Skeletal muscle cell (primary cell): ENCODE measurements at regions not wholly inside any gene's neighbourhood (a gene's known extent, or its start where the extent isn't known, plus 50 kb on each side); places are given as distances from the start of the nearest gene placed in this dataset.

Experiments used
- DNase-seq: peaks from one replicate; pipeline ENCODE4 v3.0.0-alpha.2; 2010; ENCODE audit warnings: low read depth
- H3K4me3 ChIP-seq: 2 replicates; pipeline ENCODE4 v1.5.1; 2011; ENCODE audit warnings: low read depth, mild to moderate bottlenecking, control low read depth, low read length, moderate library complexity

- no peak for DNase-seq
- H3K4me3 ChIP-seq, result no peak overlapping the region
Observed at GRCh38 chr20:39563349-39563748, 601.2 kb downstream of the DHX35 start.

DNA sequence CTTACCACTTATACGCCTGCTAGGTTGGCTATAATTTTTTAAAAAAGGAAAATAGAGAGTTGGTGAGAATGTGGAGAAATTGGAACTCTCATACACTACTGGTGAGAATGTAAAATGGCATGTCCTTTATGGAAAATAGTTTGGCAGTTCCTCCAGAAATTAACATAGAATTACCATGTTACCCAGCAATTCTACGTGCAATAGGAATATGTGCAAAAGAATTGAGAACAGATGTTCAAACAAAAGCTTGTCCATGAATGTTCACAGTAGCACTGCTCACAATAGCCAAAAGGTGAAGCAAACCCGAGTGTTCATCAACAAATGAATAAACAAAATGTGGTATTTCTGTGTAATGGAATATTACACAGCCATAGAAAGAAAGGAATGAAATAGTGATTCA is 592.2 kb downstream of the DHX35 start:
- DNase-seq, result no peak
- no peak overlapping the region for H3K4me3 ChIP-seq

DNA sequence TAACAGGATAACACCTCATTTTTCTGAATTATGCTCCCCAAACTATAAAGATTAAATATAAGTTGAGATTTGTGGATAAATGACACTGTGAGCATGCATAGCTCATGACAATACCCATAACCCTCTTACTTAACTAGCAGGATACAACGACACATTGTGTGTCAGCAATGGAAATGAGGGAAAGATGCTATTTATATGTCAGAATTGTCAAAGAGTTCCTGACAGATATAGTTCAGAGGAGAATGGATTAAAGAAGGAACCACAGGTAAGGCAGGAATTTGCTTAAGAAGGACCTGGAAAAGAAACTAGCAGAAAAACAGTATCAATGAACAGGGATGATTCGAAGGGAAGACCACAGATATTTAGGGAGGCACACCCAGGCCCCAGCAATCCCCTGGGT is 591.0 kb downstream of the DHX35 start:
- H3K4me3 ChIP-seq, result no peak overlapping the region
- DNase-seq, result no peak

DNA sequence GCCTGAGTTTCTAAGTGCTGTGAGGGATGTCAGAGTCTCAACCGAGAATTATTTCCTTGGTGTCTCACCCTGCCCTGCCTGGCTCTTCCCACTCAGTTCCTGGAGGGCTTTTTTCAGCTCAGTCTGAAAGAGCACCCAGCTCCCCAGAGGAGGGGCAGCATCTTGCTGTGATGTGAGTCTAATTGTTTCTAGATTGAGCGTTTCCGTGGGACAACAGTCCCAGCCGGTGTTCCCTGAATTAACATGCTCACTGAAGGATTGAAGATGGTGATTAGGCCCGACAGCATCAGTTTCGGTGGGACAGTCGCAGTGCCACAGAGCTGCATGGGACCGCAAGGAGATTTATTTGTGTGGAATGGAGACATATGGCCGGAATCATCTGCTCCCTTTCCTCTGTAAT is 587.6 kb downstream of the DHX35 start:
- DNase-seq, result no peak
- H3K4me3 ChIP-seq, result no peak overlapping the region

- no peak for DNase-seq
- H3K4me3 ChIP-seq, result no peak overlapping the region
Observed at GRCh38 chr20:39547546-39548408, 585.6 kb downstream of the DHX35 start.

DNA sequence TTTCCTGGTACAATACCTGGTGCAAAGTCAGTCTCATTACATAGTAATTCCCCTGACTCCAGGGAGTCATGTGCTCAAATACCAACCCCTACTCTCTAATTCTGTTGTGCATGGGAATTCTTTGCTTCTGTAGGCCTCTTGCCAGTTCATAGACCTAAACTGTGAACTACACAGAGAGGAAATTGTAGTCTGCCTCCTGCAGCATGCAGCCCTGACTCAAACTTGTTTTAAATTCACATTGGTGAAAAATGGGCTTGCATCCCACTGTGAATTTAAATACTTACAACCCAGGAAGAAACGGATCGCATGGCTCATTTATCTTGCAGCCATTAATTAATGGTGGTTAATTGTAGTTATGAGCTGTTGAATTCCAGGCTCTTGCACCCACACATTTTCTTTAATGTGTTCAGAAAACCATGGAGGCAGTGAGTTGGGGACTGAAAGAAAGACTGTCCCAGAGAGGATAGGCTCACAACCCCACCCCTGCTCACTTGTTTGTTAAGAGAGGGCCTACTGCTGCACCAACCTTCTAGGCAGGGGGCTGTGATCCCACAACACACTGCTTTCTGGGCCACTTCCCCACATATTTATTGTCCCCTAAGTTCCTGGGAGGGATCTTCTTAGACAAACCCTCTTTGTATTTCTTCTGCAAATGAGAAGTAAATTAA is 579.1 kb downstream of the DHX35 start:
- no peak for DNase-seq
- H3K4me3 ChIP-seq, result no peak overlapping the region

DNA sequence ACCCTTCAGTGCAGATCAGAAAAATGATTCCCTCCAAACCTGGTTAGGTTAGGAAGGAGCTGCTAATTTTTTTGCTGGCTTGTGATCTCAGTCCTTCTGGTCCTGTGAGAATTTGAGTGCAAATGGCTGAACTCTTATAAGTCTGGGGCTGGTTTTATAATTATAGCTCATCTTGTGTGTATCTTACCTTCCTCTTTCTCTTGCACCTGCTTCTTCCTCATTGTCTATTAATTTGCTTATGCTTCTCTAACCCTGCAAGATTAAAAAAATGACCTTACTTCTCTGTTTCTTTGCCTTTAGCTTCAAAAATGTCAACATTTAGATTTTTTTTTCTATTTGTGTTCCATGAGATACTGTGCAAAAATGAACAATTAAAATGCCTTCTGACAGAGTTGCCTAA is 576.2 kb downstream of the DHX35 start:
- DNase-seq, result no peak
- no peak overlapping the region for H3K4me3 ChIP-seq

DNA sequence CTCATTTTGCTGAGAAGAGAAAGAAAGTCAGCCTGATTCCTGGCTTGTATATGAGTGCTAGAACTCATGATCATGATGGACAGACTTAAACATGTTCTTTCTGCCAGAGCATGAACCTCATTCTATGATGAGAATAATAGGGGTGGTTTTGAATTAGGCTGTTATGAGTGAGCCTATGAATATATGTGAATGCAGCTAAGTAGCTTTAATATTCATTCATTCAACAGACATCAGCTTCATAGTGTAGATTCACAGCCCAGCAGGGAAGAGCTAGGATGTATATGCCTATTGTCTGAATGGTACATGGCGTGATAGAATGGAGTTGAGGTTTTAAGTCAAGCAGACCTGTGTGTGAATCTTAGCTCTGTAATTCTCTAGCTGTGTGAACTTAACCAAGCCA is 573.2 kb downstream of the DHX35 start:
- no peak for DNase-seq
- H3K4me3 ChIP-seq, result no peak overlapping the region

- DNase-seq, result no peak
- H3K4me3 ChIP-seq, result no peak overlapping the region
Observed at GRCh38 chr20:39534846-39535245, 572.7 kb downstream of the DHX35 start.

DNA sequence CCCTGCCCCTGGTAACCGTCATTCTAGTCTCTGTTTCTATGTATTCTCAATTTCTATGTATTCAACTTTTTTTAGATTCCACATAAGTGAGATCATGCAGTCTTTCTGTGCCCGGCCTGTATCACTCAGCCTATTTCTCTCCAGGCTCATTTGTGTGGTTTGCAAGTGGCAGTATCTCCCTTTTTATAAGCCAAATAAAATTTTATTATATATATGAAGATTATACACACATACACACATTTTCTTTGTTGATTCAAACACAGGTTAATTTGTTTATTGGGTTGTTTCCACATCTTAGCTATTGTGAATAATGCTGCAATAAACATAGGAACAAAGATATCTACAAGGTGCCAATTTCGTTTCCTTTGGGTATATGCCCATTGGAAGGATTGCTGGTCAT is 571.7 kb downstream of the DHX35 start:
- H3K4me3 ChIP-seq, result no peak overlapping the region
- no peak for DNase-seq

DNA sequence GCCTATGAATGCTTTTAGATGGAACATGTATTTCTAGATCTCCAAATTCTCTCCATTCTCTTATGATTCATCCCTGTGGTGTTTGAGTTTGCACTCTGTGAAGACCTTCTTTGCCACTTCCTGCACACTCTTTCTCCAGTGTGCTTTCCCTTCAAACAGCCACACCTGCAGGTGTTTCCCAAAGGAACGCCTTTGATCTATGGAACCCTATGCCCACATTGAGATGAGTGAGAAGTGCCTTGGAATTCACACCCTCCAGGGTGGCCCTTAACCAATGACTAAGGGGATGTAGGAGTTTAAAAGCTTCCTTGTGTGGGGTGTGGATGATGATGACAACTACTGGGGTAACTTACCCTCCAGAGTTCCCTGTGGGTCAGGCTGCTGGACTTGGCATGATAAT is 570.1 kb downstream of the DHX35 start:
- no peak for DNase-seq
- H3K4me3 ChIP-seq, result no peak overlapping the region

DNA sequence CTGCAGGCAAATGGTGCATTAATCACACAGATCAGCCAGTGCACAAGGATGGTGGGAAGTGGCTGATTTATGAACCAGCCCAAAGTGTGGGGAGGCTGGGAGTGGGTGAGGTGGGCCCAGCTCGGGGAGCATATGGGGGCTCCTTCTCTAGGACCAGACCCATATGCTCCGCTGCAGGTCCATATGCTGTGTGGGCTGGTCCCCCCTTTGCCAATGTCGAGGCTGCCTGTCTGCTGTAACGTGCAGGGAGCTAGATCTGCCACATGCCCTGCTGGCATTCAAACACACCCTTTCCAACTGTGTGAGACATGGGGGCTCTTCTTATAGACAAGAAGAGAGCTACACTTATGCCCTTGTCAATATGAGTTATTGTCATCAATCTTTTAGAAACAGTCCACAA is 566.3 kb downstream of the DHX35 start:
- DNase-seq, result no peak
- no peak overlapping the region for H3K4me3 ChIP-seq

GRCh38 chr20:39524371-39524911 is 562.3 kb downstream of the DHX35 start:
- no peak overlapping the region for H3K4me3 ChIP-seq
- DNase-seq, result no peak

DNA sequence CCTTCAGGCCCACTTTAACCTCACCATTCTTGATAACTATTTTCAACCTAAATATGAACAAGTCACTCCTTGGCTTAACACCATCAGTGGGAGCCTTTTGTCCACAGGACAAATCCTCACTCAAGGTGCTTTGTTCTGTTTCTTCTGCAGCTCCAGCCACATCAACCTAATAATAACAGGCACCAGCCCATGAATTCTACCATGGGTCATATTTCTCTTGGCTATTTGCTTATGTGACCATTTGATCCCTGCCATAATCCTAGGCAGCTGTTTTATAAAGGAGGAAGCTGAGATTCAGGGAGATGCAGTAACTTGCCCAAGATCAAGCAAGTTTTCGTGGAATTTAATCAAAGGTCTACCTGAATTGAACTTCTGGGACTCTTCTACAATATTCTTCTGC is 561.3 kb downstream of the DHX35 start:
- no peak overlapping the region for H3K4me3 ChIP-seq
- no peak for DNase-seq

DNA sequence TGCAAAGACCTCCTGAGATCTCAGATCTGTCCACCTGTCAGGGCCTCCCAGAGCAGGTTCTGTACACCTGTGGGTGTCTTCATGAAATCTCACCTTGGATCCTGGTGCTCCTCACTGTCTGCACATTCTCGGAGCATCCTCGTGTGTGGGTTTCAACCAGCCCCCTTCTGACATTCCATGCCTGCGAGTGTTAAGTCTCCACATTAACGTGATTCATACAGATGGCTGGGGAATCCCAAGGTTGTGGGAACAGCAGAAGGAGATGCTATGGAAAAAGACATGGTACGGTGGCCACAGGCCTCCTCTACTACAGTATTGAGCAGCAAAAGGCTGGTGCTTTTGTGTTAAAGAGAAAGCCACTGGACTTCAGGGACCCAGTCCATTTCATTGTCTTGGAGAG is 556.5 kb downstream of the DHX35 start:
- no peak for DNase-seq
- no peak overlapping the region for H3K4me3 ChIP-seq

- no peak for DNase-seq
- no peak overlapping the region for H3K4me3 ChIP-seq
Observed at GRCh38 chr20:39516964-39517363, 554.8 kb downstream of the DHX35 start.

- H3K4me3 ChIP-seq, result no peak overlapping the region
- no peak for DNase-seq
Observed at GRCh38 chr20:39504710-39505094, 542.6 kb downstream of the DHX35 start.

DNA sequence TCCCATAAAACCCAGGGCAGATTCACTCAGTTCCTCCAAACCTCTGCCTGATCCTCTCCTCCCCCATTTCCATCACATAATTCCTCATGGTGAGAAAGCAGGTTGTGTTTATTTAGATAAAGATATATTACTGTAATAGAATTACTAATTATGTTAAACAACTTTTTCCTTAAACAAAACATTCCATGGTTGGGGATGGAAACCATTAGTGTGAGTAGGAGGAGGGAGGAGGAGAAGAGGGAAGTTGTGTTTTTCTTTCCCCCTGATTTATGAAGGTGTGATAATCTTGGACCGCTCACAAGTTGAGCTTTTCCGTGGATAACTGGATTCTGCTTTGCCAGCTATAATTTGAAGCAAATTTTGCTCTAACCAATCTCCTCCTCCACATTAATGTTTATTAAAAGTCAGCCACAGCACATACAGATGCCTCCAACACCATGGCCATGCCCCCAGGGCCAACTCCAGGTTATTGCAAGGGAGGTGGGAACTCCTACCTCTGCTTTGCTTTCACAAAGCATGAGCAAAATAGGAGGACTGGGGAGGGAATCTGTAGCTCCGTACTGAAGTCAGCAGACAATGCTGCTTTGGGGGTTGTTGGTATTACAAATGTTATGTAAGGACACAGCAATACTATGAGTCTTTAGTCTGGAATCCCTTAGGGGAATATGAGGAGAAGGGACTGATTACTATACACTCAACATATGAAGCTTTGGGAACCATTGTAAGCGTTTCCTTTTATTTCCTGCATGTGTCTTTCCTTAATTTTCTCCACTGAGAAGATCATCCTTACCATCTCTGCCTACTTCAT is 542.0 kb downstream of the DHX35 start:
- no peak overlapping the region for H3K4me3 ChIP-seq
- DNase-seq, result no peak

GRCh38 chr20:39492223-39492797 is 530.2 kb downstream of the DHX35 start:
- DNase-seq, result no peak
- H3K4me3 ChIP-seq, result no peak overlapping the region

- no peak for DNase-seq
- no peak overlapping the region for H3K4me3 ChIP-seq
Observed at GRCh38 chr20:39491711-39492110, 529.6 kb downstream of the DHX35 start.
